ENCODE measurements at regions not wholly inside any gene's neighbourhood (a gene's known extent, or its start where the extent isn't known, plus 50 kb on each side); places are given as distances from the start of the nearest gene placed in this dataset.

DNA sequence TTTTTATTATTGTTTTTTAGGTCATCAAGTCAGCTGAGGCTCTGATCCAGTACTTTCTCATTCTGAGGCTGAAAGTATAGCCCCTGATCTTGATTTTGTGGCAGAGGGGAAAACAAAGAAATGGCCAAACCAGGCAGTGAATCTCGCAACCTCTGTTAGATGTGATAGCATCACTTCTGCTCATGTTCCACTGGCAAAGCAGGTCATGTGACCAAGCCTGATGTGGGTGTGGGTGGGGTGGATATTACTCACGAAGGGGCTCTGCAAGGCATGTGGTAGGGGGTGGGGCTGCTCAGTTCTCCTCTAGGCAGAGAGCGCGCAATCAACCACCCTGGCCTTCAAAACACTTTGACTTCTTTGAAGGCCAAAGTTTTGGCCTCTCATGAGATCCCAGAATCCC, 254.2 kb downstream of the MYCN start:
- no peaks in the 10 kb centered on the region for H3K36me3 ChIP-seq (replicated peaks in 1 of 2; ENCODE audit: control insufficient read depth in 1 of 2, insufficient read depth in 2 of 2, low read length in 1 of 2)
- no peaks in the 10 kb centered on the region for H4K20me1 ChIP-seq (ENCODE audit: insufficient read depth)
- no peak overlapping the region for H2AFZ ChIP-seq (ENCODE audit: low read depth)
- no peak overlapping the region for H3K4me3 ChIP-seq (ENCODE audit: low read depth in 2 of 2, low read length in 1 of 2)
- no peak overlapping the region for H3K4me2 ChIP-seq
- H3K27me3 ChIP-seq (ENCODE audit: insufficient read depth): no peaks in the 10 kb centered on the region
- H3K4me1 ChIP-seq (ENCODE audit: control insufficient read depth in 1 of 2, insufficient read depth in 2 of 2, low read depth in 1 of 2, low read length in 1 of 2): peaks cover 0 to 37% of the 10 kb centered on the region in 2 experiments; a peak in 2 of 4 replicates
- DNase-seq: no peak
- no peaks in the 10 kb centered on the region for H3F3A ChIP-seq (replicated peaks; ENCODE audit: insufficient read depth)
- WGBS (ENCODE audit: low lambda C conversion rate): 71% methylated on average over 4 of the region's 4 CpGs
- no peak overlapping the region for H3K9ac ChIP-seq
- no peaks in the 10 kb centered on the region for H3K79me2 ChIP-seq (ENCODE audit: insufficient read depth)
- no peaks in the 10 kb centered on the region for H3K9me2 ChIP-seq
- CTCF ChIA-PET: interaction anchor here (0.9 to 1.4 kb wide), 3 partner anchors 87 to 314 kb away, joined by 3 read pairs; no protein-coding TSS in a partner anchor
- H3K9me3 ChIP-seq: peaks cover 3% of the 10 kb centered on the region; the same call in 1 of the 2 replicates
- TF ChIP-seq, protein P1, sequence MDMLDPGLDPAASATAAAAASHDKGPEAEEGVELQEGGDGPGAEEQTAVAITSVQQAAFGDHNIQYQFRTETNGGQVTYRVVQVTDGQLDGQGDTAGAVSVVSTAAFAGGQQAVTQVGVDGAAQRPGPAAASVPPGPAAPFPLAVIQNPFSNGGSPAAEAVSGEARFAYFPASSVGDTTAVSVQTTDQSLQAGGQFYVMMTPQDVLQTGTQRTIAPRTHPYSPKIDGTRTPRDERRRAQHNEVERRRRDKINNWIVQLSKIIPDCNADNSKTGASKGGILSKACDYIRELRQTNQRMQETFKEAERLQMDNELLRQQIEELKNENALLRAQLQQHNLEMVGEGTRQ (IDR thresholded peaks at IDR 0.05; ENCODE audit: borderline replicate concordance, low read depth, low read length): no peak
- TF ChIP-seq CHD2 (IDR thresholded peaks at IDR 0.05; ENCODE audit: low read length, partially characterized antibody): no peak
- TF ChIP-seq FOSL2 (IDR thresholded peaks at IDR 0.05; ENCODE audit: borderline replicate concordance, low read depth): no peak
- no peak for TF ChIP-seq RXRA (IDR thresholded peaks at IDR 0.05; ENCODE audit: borderline replicate concordance, low read depth)
- no peak for TF ChIP-seq NRF1 (IDR thresholded peaks at IDR 0.05; ENCODE audit: low read depth, low read length)
- TF ChIP-seq GABPA (IDR thresholded peaks at IDR 0.05; ENCODE audit: low read depth): no peak
- TF ChIP-seq, protein P2, sequence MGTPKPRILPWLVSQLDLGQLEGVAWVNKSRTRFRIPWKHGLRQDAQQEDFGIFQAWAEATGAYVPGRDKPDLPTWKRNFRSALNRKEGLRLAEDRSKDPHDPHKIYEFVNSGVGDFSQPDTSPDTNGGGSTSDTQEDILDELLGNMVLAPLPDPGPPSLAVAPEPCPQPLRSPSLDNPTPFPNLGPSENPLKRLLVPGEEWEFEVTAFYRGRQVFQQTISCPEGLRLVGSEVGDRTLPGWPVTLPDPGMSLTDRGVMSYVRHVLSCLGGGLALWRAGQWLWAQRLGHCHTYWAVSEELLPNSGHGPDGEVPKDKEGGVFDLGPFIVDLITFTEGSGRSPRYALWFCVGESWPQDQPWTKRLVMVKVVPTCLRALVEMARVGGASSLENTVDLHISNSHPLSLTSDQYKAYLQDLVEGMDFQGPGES (IDR thresholded peaks at IDR 0.05; ENCODE audit: low read depth, low read length): no peak
- TF ChIP-seq, protein P3, sequence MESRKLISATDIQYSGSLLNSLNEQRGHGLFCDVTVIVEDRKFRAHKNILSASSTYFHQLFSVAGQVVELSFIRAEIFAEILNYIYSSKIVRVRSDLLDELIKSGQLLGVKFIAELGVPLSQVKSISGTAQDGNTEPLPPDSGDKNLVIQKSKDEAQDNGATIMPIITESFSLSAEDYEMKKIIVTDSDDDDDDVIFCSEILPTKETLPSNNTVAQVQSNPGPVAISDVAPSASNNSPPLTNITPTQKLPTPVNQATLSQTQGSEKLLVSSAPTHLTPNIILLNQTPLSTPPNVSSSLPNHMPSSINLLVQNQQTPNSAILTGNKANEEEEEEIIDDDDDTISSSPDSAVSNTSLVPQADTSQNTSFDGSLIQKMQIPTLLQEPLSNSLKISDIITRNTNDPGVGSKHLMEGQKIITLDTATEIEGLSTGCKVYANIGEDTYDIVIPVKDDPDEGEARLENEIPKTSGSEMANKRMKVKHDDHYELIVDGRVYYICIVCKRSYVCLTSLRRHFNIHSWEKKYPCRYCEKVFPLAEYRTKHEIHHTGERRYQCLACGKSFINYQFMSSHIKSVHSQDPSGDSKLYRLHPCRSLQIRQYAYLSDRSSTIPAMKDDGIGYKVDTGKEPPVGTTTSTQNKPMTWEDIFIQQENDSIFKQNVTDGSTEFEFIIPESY (IDR thresholded peaks at IDR 0.05; ENCODE audit: borderline replicate concordance, low read depth): no peak
- no peak for TF ChIP-seq NFIC (IDR thresholded peaks at IDR 0.05; ENCODE audit: borderline replicate concordance)
- no peak for TF ChIP-seq EZH2phosphoT487 (IDR thresholded peaks at IDR 0.05; ENCODE audit: borderline replicate concordance, low read depth)
- no peak for TF ChIP-seq RCOR1 (IDR thresholded peaks at IDR 0.05; ENCODE audit: low read length)
- H3K27ac ChIP-seq (ENCODE audit: low read depth in 2 of 2, low read length in 1 of 2): no peak overlapping the region
- POLR2A ChIA-PET: no interaction called here

DNA sequence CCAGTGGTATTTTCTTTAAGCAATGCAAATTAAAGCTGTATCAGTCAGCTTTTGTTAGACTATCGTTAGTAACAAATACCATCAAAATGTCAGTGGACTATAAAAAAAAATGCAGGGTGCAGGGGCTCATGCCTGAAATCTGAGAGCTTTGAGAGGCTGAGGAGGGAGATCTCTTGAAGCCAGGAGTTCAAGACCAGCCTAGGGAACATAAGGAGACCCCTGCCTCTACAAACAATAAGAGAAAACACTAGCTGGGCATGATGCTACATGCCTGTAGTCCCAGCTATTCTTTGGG, 253.7 kb downstream of the MYCN start:
- Histone ChIP-seq H3K9me2 (no peaks in the 10 kb centered on the region), H3K4me2 (no peak overlapping the region), H2AFZ (ENCODE audit: low read depth) (no peak overlapping the region), H3K9ac (no peak overlapping the region), H3K36me3 (replicated peaks in 1 of 2; ENCODE audit: control insufficient read depth in 1 of 2, insufficient read depth in 2 of 2, low read length in 1 of 2) (no peaks in the 10 kb centered on the region), H3K79me2 (ENCODE audit: insufficient read depth) (no peaks in the 10 kb centered on the region), H3K9me3 (peaks cover 3% of the 10 kb centered on the region; the same call in 1 of the 2 replicates), H3F3A (replicated peaks; ENCODE audit: insufficient read depth) (no peaks in the 10 kb centered on the region), H3K4me3 (ENCODE audit: low read depth in 2 of 2, low read length in 1 of 2) (no peak overlapping the region), H3K27ac (ENCODE audit: low read depth in 2 of 2, low read length in 1 of 2) (no peak overlapping the region), H3K27me3 (ENCODE audit: insufficient read depth) (no peaks in the 10 kb centered on the region), H3K4me1 (ENCODE audit: control insufficient read depth in 1 of 2, insufficient read depth in 2 of 2, low read depth in 1 of 2, low read length in 1 of 2) (peaks cover 0 to 42% of the 10 kb centered on the region in 2 experiments; a peak in 2 of 4 replicates), H4K20me1 (ENCODE audit: insufficient read depth) (no peaks in the 10 kb centered on the region)
- no peak for DNase-seq
- CTCF ChIA-PET: interaction anchor here (0.6 to 1.4 kb wide), 6 partner anchors 28 to 415 kb away, joined by 3 to 4 read pairs (median 3); no protein-coding TSS in a partner anchor
- POLR2A ChIA-PET: no interaction called here
- WGBS (ENCODE audit: low lambda C conversion rate): 45% methylated on average over 1 of the region's 1 CpG
- TF ChIP-seq NFIC (IDR thresholded peaks at IDR 0.05; ENCODE audit: borderline replicate concordance) (no peak), EZH2phosphoT487 (IDR thresholded peaks at IDR 0.05; ENCODE audit: borderline replicate concordance, low read depth) (no peak), NRF1 (IDR thresholded peaks at IDR 0.05; ENCODE audit: low read depth, low read length) (no peak), GABPA (IDR thresholded peaks at IDR 0.05; ENCODE audit: low read depth) (no peak), FOXJ3 (CRISPR knock-in tag; IDR thresholded peaks at IDR 0.05) (no peak), YY1 (IDR thresholded peaks at IDR 0.05; ENCODE audit: low read depth) (no peak), RXRA (IDR thresholded peaks at IDR 0.05; ENCODE audit: borderline replicate concordance, low read depth) (no peak), GATA2 (CRISPR knock-in tag; IDR thresholded peaks at IDR 0.05) (no peak), EP300 (IDR thresholded peaks at IDR 0.05; ENCODE audit: borderline replicate concordance in 1 of 2, low read depth in 1 of 2, low read length in 1 of 2) (no peak), MXI1 (IDR thresholded peaks at IDR 0.05; ENCODE audit: low read depth, low read length) (no peak), POLR2AphosphoS5 (IDR thresholded peaks at IDR 0.05; ENCODE audit: low read depth, low read length) (no peak), TCF12 (IDR thresholded peaks at IDR 0.05) (no peak), MEF2A (IDR thresholded peaks at IDR 0.05; ENCODE audit: borderline replicate concordance, low read depth) (no peak), TAF1 (IDR thresholded peaks at IDR 0.05; ENCODE audit: borderline replicate concordance, low read depth, low read length) (no peak)
- TF ChIP-seq, protein P4, sequence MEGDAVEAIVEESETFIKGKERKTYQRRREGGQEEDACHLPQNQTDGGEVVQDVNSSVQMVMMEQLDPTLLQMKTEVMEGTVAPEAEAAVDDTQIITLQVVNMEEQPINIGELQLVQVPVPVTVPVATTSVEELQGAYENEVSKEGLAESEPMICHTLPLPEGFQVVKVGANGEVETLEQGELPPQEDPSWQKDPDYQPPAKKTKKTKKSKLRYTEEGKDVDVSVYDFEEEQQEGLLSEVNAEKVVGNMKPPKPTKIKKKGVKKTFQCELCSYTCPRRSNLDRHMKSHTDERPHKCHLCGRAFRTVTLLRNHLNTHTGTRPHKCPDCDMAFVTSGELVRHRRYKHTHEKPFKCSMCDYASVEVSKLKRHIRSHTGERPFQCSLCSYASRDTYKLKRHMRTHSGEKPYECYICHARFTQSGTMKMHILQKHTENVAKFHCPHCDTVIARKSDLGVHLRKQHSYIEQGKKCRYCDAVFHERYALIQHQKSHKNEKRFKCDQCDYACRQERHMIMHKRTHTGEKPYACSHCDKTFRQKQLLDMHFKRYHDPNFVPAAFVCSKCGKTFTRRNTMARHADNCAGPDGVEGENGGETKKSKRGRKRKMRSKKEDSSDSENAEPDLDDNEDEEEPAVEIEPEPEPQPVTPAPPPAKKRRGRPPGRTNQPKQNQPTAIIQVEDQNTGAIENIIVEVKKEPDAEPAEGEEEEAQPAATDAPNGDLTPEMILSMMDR (IDR thresholded peaks at IDR 0.05): no peak
- TF ChIP-seq, protein P5, sequence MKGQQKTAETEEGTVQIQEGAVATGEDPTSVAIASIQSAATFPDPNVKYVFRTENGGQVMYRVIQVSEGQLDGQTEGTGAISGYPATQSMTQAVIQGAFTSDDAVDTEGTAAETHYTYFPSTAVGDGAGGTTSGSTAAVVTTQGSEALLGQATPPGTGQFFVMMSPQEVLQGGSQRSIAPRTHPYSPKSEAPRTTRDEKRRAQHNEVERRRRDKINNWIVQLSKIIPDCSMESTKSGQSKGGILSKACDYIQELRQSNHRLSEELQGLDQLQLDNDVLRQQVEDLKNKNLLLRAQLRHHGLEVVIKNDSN (IDR thresholded peaks at IDR 0.05; ENCODE audit: borderline replicate concordance, low read depth): no peak
